ENCODE measurements at regions not wholly inside any gene's neighbourhood (a gene's known extent, or its start where the extent isn't known, plus 50 kb on each side); places are given as distances from the start of the nearest gene placed in this dataset.

DNA sequence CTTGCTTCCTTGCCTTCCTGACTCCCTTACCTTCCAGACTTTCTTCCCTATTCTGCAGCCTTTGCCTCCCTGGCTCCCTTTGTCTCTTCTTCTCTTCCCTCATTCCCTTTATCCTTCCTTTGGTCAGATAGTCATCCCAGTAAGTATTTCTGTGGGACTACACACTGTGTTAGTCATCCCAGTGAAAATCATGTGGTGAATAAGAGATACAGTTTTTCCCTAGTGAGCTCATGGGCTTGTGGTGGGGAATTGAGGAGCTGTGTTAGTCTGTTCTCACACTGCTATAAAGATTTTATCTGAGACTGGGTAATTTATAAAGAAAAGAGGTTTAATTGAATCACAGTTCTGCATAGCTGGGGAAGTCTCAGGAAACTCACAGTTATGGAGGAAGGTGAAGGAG is 109.8 kb upstream of the EDIL3 start:
- TF ChIP-seq, protein P1, sequence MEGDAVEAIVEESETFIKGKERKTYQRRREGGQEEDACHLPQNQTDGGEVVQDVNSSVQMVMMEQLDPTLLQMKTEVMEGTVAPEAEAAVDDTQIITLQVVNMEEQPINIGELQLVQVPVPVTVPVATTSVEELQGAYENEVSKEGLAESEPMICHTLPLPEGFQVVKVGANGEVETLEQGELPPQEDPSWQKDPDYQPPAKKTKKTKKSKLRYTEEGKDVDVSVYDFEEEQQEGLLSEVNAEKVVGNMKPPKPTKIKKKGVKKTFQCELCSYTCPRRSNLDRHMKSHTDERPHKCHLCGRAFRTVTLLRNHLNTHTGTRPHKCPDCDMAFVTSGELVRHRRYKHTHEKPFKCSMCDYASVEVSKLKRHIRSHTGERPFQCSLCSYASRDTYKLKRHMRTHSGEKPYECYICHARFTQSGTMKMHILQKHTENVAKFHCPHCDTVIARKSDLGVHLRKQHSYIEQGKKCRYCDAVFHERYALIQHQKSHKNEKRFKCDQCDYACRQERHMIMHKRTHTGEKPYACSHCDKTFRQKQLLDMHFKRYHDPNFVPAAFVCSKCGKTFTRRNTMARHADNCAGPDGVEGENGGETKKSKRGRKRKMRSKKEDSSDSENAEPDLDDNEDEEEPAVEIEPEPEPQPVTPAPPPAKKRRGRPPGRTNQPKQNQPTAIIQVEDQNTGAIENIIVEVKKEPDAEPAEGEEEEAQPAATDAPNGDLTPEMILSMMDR (IDR thresholded peaks at IDR 0.05) = no peak
- no peak for TF ChIP-seq POLR2A (IDR thresholded peaks at IDR 0.05)
